Ecto neural progenitor cell (in vitro differentiated cells): ENCODE measurements at regions not wholly inside any gene's neighbourhood (a gene's known extent, or its start where the extent isn't known, plus 50 kb on each side); places are given as distances from the start of the nearest gene placed in this dataset.

Experiments used
- DNase-seq: peaks from one replicate; pipeline ENCODE4 v3.0.0-alpha.2; 2018; ENCODE audit warnings: low spot score

DNA sequence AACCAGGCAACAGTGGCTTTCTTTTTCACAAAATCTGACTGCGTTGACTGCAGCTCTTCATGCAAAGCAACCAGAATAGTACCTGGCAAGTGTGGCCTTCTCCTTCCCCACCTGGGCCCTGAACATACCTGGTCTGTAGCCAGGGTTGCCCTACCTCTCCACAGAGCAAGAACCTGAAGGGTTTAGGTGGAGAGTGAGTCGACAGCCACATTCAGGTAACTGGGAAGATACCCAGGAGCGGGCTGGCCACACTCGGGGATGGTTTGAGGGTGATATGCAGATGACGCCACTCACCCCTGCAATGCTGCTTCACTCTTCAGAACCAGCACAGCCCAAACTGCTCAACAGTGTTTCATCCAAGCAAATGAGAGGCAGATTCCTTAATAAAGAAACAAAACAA, 117.3 kb downstream of the TTC32 start:
- no peak for DNase-seq

DNA sequence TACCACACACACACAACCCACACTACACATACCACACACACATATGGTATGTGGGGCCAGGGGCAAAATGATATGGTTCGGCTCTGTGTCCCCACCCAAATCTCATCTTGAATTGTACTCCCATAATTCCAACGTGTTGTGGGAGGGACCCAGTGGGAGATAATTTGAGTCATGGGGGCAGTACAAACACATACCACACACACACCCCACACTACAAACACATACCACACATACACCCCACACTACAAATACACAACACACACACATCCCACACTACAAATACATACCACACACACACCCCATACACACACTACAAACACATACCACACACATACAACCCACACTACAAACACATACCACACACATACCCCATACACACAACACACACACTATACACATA, 117.8 kb downstream of the TTC32 start:
- DNase-seq, result no peak

DNA sequence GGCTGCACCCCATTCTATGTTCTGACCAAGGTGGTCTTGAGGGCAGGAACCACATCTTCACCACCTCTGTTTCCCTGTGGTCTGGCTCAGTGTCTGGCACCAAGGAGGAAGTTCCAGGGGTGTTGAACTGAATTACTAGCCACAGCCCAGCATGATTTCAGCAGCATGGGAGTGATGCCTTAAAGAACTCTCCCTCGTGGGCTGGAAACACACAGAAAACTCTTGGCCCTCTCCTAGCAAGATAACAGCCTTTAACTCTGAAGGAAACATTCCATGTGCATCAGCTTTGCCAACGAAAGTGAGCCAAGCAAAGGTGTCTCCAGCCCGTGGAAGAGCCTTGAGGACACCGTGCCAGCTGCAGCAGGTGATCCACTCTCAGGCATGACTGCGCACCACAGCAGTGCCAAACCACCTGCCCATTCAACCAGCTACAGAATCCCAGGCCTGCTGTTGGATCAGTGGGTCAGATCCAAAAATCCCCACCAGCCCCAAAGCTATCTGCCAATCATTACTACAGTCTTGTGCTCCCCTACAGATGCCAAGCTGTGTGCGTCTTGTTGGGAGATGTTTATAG, 124.8 kb downstream of the TTC32 start:
- no peak for DNase-seq

DNA sequence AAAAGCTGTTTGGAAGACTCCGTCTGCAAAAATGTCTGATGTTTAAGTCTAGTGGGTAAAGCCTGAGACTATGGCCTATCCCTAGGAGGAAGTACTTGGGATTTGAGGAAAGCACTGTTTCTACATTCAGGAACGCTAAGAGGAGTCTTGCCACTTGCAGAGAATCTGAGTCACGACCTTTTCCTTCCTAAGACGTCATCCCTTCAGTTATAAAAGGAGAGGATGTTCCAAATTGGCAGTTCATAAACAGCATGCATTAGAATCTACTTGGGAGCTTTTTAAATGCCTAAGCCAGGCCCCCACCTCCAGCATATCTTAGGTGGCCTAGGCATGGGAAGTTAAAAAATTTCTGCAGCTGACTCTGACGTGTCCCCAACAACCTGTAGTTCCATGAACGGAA, 125.9 kb downstream of the TTC32 start:
- no peak for DNase-seq

DNA sequence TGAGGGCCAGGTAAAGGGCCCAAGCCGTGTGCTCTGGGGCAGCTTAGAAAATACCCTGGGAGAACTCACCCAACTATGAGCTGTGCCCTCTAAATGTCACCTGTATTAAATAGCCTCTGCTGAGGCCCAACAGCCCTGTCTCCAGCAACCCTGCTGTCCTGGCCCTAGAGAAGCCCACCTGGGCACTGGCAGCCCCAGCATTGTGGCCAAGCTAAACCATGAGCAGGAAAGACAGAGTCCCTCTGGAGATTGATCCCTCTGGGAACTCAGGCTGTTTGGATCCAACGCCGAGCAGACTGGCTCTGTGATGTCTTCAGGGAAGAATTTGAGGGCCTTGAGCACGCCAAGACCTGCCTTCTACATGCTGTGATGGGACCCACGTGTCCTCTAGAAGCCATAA, 126.5 kb downstream of the TTC32 start:
- DNase-seq, result no peak

GRCh38 chr2:19774805-19775176, 127.0 kb downstream of the TTC32 start:
- no peak for DNase-seq

- DNase-seq, result no peak
These were observed 128.8 kb downstream of the TTC32 start for GRCh38 chr2:19772981-19773380.

DNA sequence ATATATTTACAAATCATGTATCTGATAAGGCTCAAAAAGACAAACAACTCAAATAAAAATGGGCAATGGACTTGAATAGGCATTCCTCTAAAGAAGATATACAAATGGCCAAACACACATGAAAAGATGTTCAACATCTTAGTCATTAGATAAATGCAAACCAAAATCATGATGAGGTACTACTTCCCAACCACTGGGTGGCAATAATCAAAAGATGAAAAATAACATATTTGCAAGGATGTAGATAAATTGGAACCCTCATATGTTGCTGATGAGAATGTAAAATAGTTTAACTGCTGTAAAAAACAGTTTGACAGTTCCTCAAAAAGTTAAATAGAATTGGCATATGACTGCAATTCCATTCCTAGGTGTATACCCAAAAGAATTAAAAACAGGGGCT, 132.3 kb downstream of the TTC32 start:
- no peak for DNase-seq

GRCh38 chr2:19767899-19768298, 133.9 kb downstream of the TTC32 start:
- no peak for DNase-seq

DNA sequence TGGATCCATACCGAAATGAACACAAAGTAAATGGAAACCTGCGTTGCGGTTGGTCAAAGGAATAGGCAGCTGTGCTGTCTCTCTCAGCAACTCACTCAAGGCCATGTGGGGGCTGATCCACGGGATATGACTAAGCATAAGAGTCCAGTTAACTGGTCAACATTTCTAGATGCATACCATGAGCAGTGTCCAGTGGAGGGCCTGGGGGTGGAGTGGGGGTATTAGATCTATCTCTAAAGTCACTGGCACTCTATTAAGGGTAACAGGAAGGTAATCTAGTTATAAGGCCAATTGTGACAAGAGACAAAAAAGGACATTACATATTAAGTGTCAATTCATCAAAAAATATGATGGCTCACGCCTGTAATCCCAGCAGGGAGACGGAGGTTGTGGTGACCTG, 136.8 kb downstream of the TTC32 start:
- no peak for DNase-seq

DNA sequence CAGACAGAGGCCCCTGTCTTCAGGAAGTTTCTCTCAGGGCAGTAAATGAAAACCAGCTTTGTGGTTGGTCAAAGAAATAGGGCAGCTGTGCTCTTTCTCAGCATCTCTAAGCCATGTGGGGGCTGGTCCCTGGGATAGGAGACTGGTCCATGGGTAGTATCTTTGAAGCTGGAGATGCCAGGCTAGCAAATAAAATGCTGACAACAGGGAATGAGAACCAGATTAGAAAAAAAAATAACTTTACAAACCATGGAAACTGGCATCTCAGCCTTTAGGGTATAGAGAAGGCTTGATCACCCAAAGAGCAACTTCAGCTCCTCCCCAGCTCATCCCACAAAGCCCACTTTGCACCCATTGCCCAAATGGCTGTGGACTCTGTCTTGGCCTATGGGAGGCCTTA, 138.1 kb downstream of the TTC32 start:
- DNase-seq, result no peak

- DNase-seq, result no peak
These were observed 138.7 kb downstream of the TTC32 start for GRCh38 chr2:19762959-19763605.

GRCh38 chr2:19762142-19762541, 139.6 kb downstream of the TTC32 start:
- no peak for DNase-seq

DNA sequence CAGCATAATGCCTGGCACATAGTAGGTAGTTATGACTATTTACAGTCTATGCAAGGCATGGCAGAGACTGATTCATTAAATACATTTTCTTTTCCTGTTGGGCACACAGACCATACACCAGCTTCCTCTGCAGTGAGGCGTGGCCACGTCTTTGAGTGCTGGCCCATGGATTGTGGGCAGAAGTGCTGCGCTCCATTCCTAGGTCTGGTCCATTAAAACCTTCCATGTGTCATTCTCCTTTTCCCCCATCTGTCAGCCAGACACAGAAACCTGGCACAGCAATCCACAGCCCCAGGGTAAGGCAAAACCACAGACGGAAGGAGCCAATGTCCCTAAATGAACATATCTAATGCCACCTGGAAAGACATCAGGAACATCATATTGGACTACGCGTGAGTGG, 141.9 kb downstream of the TTC32 start:
- no peak for DNase-seq

- no peak for DNase-seq
These were observed 143.1 kb downstream of the TTC32 start for GRCh38 chr2:19758658-19759057.

- no peak for DNase-seq
These were observed 144.2 kb downstream of the TTC32 start for GRCh38 chr2:19757586-19757985.

DNA sequence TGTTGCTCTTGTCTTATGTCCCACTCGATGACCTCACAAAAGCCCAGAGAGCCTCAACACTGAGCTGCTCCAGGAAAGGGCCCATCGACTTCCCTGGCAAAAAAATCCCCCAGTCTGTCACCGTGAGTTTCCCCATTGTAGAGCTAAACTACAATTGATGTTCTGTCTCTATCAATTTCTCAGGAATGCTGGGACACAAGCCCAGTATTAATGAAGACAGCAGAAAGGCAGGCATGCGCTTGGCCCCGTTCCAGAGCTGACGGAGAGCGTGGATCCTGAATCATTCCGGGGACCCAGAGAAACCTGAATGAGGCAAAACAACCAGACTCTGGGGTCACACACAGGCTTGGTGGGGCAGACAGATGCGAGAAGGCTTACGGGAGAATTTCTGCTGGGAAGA, 146.9 kb downstream of the TTC32 start:
- no peak for DNase-seq

DNA sequence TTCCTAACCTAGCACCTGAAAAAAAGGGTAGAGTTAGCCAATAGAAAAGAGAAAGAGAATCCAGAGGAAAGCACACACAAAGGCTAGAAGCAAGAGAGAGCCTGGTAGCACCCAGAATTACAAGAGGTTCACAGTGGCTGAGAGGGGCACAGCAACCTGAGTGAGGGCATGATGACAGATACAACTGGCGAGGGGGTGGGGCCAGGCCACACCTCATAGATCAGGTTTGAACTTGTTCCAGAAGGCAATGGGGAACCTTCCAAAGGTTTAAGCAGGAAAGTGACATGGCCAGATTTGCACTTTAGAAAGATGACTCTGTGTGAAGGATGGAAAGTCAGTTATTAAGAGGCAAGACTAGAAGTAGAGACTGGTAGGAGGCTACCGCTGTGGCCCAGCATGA, 148.0 kb downstream of the TTC32 start:
- DNase-seq, result no peak

- DNase-seq, result no peak
These were observed 148.5 kb downstream of the TTC32 start for GRCh38 chr2:19753314-19753713.

GRCh38 chr2:19752500-19752899, 149.3 kb downstream of the TTC32 start:
- no peak for DNase-seq

GRCh38 chr2:19751631-19752030, 150.2 kb downstream of the TTC32 start:
- no peak for DNase-seq

- no peak for DNase-seq
These were observed 151.6 kb downstream of the TTC32 start for GRCh38 chr2:19750136-19750535.

GRCh38 chr2:19749507-19749836, 152.3 kb downstream of the TTC32 start:
- no peak for DNase-seq

- no peak for DNase-seq
These were observed 152.9 kb downstream of the TTC32 start for GRCh38 chr2:19748711-19749506.
